ENCODE measurements at regions not wholly inside any gene's neighbourhood (a gene's known extent, or its start where the extent isn't known, plus 50 kb on each side); places are given as distances from the start of the nearest gene placed in this dataset.

GRCh38 chr4:43987331-43987944 is 461.2 kb downstream of the KCTD8 start:
- TF ChIP-seq POLR2A (IDR thresholded peaks at IDR 0.05; ENCODE audit: low read depth, low read length) (no peak), POLR2AphosphoS5 (IDR thresholded peaks at IDR 0.05; ENCODE audit: low read depth, low read length) (no peak)

Measured in GM12892 (cell line).